ENCODE measurements at regions not wholly inside any gene's neighbourhood (a gene's known extent, or its start where the extent isn't known, plus 50 kb on each side); places are given as distances from the start of the nearest gene placed in this dataset.

DNA sequence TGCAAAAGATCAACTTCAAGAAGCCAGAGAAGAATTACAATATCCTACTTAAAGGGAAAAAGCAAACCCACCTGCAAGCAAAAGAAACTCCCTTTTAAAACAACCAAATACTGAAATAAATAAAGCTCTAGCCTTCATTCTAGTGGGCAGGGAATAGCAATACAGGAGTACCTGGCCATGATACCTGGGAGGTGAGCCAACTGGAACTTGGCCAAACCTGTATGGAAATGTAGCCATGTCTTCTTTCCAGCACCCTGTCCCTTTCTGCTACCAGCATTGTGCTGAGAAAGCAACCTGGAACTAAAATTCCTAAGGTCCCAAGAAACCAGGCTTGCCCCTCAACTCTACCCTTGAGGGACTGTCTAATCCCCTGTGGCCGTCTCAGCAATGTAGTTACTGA lies 530.0 kb downstream of the EPHB1 start:
- TF ChIP-seq TEAD4 (IDR thresholded peaks at IDR 0.05) = no peak
- no peak for TF ChIP-seq RAD21 (IDR thresholded peaks at IDR 0.05; ENCODE audit: low read depth)
- no peak for TF ChIP-seq FOXM1 (IDR thresholded peaks at IDR 0.05; ENCODE audit: borderline replicate concordance, low read depth)
- no peak for TF ChIP-seq CREB1 (IDR thresholded peaks at IDR 0.05; ENCODE audit: low read depth)
- no peak for TF ChIP-seq TAF1 (IDR thresholded peaks at IDR 0.05; ENCODE audit: low read depth)
- TF ChIP-seq, protein P1, sequence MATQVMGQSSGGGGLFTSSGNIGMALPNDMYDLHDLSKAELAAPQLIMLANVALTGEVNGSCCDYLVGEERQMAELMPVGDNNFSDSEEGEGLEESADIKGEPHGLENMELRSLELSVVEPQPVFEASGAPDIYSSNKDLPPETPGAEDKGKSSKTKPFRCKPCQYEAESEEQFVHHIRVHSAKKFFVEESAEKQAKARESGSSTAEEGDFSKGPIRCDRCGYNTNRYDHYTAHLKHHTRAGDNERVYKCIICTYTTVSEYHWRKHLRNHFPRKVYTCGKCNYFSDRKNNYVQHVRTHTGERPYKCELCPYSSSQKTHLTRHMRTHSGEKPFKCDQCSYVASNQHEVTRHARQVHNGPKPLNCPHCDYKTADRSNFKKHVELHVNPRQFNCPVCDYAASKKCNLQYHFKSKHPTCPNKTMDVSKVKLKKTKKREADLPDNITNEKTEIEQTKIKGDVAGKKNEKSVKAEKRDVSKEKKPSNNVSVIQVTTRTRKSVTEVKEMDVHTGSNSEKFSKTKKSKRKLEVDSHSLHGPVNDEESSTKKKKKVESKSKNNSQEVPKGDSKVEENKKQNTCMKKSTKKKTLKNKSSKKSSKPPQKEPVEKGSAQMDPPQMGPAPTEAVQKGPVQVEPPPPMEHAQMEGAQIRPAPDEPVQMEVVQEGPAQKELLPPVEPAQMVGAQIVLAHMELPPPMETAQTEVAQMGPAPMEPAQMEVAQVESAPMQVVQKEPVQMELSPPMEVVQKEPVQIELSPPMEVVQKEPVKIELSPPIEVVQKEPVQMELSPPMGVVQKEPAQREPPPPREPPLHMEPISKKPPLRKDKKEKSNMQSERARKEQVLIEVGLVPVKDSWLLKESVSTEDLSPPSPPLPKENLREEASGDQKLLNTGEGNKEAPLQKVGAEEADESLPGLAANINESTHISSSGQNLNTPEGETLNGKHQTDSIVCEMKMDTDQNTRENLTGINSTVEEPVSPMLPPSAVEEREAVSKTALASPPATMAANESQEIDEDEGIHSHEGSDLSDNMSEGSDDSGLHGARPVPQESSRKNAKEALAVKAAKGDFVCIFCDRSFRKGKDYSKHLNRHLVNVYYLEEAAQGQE (IDR thresholded peaks at IDR 0.05; ENCODE audit: low read depth) = no peak

All from Ishikawa (cell line).